Prostate gland (tissue), 2 donors: ENCODE measurements at regions not wholly inside any gene's neighbourhood (a gene's known extent, or its start where the extent isn't known, plus 50 kb on each side); places are given as distances from the start of the nearest gene placed in this dataset.

Source experiments
- POLR2A ChIP-seq: fragments of 450-650 bp; IDR thresholded peaks from one replicate; pipeline ENCODE4 v1.6.1; 2016; ENCODE audit warnings: antibody characterized with exemption, mild to moderate bottlenecking
- TF ChIP-seq, protein P1 (sequence below), 4 experiments: fragments of 200-600 bp in 2 of 4; fragments of 450-650 bp in 2 of 4; sonication (generic) in 2 of 4; IDR thresholded peaks; 1 replicate in 3 of 4; 2 replicates in 1 of 4; pipeline ENCODE4 v1.5.1; 2016 to 2019; ENCODE audit warnings: antibody characterized with exemption in 4 of 4, mild to moderate bottlenecking in 2 of 4, moderate library complexity in 2 of 4

DNA sequence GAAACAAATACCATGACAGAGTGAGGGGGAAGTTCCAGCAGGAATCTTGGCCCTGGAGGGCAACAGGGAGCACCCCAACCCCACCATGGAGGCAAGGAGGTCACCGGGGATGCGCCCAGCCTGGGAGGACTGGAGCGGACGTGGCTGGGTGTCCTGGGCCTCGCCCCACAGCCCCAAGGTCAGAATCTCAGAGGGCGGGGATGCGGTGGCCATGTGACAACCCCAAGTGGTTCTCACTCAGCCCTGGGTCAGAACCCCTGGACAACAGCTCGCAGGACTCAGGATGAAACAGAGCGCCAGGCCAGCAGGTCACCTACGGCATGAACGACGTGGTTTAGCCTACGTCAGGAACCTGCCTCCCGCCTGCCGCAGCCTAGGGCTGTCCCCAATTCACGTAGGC lies 64.0 kb upstream of the ZNF354A start:
- TF ChIP-seq, protein P1, sequence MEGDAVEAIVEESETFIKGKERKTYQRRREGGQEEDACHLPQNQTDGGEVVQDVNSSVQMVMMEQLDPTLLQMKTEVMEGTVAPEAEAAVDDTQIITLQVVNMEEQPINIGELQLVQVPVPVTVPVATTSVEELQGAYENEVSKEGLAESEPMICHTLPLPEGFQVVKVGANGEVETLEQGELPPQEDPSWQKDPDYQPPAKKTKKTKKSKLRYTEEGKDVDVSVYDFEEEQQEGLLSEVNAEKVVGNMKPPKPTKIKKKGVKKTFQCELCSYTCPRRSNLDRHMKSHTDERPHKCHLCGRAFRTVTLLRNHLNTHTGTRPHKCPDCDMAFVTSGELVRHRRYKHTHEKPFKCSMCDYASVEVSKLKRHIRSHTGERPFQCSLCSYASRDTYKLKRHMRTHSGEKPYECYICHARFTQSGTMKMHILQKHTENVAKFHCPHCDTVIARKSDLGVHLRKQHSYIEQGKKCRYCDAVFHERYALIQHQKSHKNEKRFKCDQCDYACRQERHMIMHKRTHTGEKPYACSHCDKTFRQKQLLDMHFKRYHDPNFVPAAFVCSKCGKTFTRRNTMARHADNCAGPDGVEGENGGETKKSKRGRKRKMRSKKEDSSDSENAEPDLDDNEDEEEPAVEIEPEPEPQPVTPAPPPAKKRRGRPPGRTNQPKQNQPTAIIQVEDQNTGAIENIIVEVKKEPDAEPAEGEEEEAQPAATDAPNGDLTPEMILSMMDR (IDR thresholded peaks at IDR 0.05) = no peak
- no peak for TF ChIP-seq POLR2A
